H7 (cell line): ENCODE measurements at regions not wholly inside any gene's neighbourhood (a gene's known extent, or its start where the extent isn't known, plus 50 kb on each side); places are given as distances from the start of the nearest gene placed in this dataset.

Experiments used
- DNase-seq: peaks from one replicate; pipeline ENCODE4 v3.0.0; 2012
- H3K27me3 ChIP-seq: 2 replicates; pipeline ENCODE4 v1.6.0; 2011; ENCODE audit warnings: mild to moderate bottlenecking, low read length; ENCODE audit not compliant: control insufficient read depth, insufficient read depth
- H3K36me3 ChIP-seq: replicated peaks from 2 replicates; pipeline ENCODE4 v1.5.1; 2011; ENCODE audit warnings: low read length; ENCODE audit not compliant: control insufficient read depth, insufficient read depth
- H3K4me3 ChIP-seq: 2 replicates; pipeline ENCODE4 v1.5.1; 2011; ENCODE audit warnings: low read depth, mild to moderate bottlenecking, control low read depth, low read length, moderate library complexity; ENCODE audit not compliant: insufficient read depth

DNA sequence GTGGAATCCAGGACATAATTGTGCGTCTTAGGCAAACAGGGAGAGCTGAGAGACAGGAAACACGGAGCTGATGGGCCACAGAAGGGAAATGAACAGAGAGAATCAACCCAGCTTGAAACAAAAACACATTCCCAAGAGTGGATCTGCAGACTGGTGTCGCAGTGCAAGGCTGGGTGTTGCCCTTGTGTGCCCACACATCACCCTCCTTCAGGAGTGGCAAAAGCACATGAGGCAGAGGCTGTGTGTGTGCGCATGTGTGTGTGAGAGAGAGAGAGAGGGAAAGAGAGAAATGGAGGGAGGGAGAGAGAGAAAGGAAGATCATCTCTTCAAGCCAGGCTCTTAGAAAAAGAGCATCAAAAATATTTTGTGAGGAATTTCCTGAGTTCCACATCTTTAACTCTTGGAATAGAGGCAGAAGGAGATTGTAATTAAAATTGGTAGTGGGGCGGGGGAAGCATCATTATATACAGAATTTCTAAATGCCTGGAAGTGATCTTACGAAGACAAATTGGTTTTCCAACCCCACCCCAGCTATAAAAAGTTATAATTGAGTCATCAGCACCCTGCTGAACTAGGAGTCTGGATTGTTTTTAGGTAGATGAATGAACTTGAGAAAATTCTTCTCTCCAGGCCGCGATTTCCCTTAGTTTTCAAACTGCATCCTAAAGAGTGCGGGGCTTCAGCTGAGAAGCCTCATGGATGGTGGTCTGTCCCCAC, 480.7 kb downstream of the NPHP4 start:
- Histone ChIP-seq H3K4me3 (no peak overlapping the region), H3K36me3 (no peaks in the 10 kb centered on the region), H3K27me3 (no peaks in the 10 kb centered on the region; the same call in 1 of the 2 replicates)
- DNase-seq, result no peak

DNA sequence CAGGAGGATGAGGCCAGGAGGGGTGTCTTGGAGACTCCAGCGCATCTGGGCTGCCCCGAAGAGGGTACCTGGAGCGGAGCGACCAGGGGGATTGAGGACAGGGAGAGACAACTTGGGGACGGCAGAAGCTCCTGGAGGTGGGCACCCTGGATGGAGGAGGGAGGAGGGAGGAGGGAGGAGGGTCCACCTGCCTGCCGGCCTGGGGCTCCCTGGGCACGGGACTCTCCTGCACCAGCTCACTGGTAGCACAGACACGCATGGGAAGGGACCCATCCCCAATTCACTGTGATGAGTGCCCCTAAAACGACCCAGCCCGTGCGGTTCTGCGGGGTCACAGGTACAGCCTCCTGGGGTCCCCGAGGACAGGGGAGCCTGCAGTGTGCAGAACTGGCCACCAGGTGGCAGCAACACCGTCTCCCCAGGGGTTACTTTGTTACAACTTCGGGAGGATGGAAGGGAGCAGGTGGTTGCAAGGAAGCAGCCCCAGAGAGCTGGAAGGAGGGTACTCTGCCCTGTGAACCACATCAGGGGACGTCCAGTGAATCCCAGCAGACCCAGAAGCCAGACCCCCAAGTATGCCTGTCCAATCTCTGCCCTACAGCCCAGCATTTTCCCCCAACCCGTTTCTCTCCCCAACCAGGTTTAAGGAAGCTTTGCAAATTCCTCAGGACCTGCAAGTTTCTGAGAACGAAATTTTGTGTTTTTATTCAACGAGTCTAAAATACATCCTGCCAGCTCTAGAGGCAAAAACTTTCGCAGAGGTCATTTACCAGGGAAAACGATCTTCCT, 482.4 kb downstream of the NPHP4 start:
- Histone ChIP-seq H3K36me3 (no peaks in the 10 kb centered on the region), H3K27me3 (no peaks in the 10 kb centered on the region; the same call in 1 of the 2 replicates), H3K4me3 (no peak overlapping the region)
- DNase-seq, result peak; percentile 96

DNA sequence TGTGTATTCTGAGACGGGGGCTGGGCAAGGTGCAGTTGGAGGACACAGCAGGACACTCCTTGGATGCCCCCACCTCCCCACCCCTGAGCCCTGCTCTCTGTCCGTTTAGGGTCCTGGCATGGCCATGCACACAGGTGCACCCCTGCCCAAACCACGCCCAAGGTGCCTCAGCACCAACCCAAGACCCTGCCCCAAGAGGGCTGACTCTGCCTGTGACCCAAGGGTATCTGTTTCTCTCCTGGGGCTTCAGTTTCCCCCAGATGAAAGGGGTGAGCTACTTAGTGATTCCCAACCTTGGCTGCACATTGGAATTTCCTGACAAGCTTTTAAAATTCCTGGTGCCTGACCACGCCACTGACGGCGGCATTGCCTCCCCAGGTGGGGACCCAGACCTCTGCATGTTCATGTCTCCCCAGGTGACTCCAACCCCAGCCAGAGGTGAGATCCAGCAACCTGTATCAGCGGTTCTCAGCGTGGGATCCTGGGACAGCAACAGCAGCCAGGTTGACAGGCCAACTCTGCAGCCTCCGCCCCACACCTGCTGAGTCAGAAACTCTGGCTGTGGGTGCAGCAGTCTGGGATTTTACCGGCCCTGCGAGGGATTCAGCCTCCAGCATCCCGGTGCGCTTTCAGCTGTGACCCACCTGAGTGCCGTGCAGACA, 483.4 kb downstream of the NPHP4 start:
- Histone ChIP-seq H3K36me3 (no peaks in the 10 kb centered on the region), H3K4me3 (no peak overlapping the region), H3K27me3 (no peaks in the 10 kb centered on the region; the same call in 1 of the 2 replicates)
- DNase-seq, result no peak

DNA sequence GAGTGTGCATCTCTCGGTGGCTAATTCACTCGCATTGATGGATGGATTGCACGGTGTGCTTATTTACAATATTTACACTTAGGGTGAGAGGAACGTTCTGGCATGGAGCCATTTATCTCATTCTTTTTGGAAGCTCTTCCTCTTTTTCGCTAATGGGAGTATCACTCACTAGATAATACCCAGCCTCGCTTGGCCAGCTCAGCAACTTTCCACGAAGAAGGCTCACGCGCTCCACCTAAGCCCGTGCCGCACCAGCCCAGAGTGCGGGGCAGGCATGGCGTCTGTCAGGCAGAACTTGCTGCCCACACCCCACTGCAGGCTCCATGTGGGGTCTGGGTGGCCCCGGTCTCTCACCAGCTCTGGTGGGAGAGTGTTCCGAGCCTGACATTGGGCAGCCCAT, 484.9 kb downstream of the NPHP4 start:
- no peak overlapping the region for H3K4me3 ChIP-seq
- H3K36me3 ChIP-seq, result no peaks in the 10 kb centered on the region
- DNase-seq, result no peak
- H3K27me3 ChIP-seq, result no peaks in the 10 kb centered on the region; the same call in 1 of the 2 replicates

DNA sequence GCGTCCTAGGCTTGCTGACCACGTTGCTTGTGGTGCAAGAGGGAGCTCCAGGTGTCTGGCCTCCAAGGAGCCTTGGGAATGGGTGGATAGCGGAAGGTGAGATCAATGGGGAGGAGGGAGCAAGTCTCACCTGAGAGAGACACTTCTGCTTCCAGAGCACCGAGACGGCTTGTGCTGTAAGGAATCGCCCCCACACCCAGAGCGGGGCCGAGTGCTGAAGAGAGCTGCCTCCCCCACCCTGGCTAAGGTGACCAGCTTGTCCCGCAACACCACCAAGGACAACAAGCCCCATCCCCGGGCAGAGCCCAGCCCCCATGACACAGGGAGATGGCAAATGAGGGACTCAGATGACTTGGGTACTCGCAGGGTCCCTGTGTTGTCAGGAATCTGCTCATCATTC, 485.6 kb downstream of the NPHP4 start:
- no peak for DNase-seq
- Histone ChIP-seq H3K4me3 (no peak overlapping the region), H3K36me3 (no peaks in the 10 kb centered on the region)

DNA sequence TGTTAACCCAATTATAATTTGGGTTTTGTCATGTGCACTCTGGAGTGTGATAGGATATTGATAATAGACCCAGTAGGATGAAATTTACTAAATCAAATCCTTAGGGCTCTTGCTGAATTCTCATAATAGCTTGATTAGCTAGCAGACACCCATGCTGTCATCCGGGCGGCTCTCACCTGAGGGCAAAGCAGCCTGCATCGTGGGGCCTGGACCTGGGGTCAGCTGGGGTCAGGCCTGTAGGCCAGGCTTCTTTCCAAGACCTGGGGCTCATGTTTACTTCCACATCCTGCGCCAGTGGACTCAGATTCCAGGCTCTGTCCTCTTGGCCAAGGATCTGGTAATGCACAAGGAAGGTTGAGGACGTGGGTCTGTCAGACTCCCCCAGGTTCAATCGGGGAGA, 486.3 kb downstream of the NPHP4 start:
- no peak for DNase-seq
- Histone ChIP-seq H3K4me3 (no peak overlapping the region), H3K27me3 (no peaks in the 10 kb centered on the region), H3K36me3 (no peaks in the 10 kb centered on the region)

More for the DNA sequence above, 485.6 kb downstream of the NPHP4 start:
- no peaks in the 10 kb centered on the region; the same call in 1 of the 2 replicates for H3K27me3 ChIP-seq

DNA sequence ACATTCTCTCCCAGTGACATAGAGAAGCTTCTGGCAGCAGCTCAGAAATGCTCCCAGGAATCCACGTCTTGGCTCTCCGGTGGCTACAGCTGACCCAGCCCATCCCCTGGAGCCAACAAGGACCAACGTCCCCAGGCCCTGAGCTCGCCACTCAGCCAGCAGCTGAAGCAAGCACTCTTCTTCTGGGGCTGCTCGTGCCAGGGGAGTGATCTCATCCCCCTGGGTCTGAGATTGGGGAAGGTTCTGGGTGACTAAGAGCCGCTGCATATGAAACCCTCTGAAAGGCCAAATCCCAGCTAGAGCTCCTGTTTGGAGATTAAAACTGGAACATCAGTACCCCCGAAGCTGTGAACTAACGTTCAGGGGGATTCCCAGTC, 487.9 kb downstream of the NPHP4 start:
- H3K4me3 ChIP-seq, result no peak overlapping the region
- no peak for DNase-seq

DNA sequence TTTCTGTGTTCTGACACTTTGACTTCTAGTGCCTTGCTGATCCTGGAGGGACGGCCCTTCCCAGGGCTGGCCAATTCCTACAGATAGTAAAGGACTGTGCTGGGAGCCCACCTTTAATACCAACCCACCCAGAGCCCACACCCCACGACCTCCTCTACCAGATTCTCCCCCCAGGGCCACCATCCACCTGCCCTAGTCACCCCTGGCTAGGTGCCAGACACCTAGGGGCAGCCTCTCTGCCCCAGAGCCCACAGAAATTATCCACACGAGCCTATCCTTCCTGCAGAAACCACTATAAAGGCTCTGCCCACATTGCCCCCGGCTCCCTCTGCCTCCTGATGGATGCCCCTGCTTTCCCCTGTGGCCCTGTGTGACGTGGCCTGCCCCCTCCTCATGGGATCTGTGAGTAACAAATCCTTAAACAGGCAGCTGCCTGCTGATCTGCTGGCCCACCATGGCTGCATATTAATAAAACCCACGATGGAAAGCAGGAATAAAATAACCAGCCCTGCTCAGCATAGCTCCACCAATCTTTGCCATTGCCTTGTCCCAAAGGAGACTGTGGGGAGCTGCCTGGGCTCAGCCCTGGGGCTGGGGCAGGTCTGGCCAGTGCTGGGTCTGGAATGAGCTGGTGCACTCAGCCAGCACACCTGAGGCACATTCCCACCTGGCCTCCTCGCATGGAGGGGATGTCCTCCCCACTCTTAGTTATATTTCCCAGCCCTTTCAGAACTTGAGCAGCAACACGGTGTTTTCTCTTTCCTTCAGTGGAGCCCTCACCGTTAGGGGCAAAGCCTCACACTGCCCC, 488.5 kb downstream of the NPHP4 start:
- H3K36me3 ChIP-seq, result no peaks in the 10 kb centered on the region
- H3K4me3 ChIP-seq, result no peak overlapping the region
- no peaks in the 10 kb centered on the region for H3K27me3 ChIP-seq
- no peak for DNase-seq

More for the DNA sequence above, 487.9 kb downstream of the NPHP4 start:
- Histone ChIP-seq H3K36me3 (no peaks in the 10 kb centered on the region), H3K27me3 (no peaks in the 10 kb centered on the region)

DNA sequence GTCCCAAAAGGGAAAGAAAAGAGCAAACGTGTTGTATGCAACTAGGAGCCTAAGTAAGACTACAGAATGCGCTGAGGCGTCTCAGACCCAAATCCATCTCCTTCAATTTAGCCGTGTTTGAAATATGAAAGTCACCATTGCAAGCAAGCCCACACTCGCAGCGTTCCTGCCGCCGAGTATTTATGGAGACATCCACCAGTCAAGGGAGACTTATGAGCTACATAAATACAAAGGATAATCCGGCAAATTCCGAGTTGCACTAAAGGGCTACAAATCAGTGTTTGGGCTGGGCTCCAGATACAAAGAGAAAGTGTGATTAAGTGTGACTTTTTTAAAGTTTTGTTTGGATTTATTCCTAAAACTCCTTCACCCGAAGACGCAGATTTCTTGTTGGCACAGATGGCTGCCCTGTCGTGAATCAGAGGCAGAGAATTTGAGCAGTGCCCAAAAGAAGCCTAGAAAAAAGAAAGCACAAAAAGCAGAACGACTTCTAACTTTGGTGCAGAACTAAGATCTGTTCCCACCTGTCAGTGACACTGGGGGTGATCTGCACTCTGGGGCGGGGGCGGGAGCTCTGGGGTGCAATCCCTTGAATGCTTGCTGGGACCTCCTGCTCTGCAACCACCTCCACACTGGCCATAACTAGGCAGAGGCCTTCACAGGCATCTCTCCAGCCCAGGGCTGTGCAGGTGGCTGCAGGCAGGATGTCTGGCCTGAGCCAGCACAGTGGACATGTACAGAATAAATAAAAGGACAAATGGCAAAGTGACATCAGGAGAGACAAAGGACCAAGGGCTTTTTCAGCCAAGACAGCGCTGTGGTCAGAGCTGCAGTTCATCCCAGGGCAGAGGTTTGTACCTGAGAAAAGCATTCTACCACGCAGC, 489.7 kb downstream of the NPHP4 start:
- H3K36me3 ChIP-seq, result no peaks in the 10 kb centered on the region
- no peak overlapping the region for H3K4me3 ChIP-seq
- no peaks in the 10 kb centered on the region for H3K27me3 ChIP-seq
- DNase-seq, result no peak

DNA sequence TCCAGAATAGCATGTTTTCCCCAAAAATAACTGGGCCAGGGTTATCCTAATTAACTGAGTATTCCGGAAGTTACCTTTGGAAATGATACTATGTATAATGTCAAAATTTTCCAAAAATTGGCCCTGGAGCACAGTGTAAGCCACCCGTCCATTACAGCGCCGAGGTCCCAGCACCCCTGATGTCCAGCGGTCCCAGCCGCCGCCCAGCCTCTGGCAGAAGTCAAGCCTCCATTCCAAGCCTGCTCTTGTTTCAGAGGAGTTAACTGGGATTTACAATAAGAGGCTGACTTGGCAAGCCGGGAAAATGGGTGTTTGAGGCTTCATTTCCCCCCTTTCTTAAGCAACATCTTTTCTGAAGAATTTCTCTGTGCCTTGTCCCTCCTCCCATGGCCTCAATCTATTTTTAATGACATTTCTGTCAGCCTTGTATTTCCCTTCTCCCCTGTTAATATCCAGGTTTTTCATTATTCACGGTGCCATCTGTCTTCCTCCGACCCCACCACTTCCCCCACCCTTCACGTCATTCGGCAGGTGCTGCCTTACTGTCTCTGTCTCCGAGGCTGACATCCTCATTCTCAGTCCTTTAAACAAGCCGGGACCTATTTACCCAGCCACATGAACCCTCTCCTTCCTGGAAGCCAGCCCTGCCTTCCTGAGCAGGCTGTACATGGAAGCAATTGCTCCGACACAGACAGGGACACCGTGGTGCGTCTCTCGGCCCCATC, 490.9 kb downstream of the NPHP4 start:
- no peak overlapping the region for H3K4me3 ChIP-seq
- no peaks in the 10 kb centered on the region for H3K27me3 ChIP-seq
- H3K36me3 ChIP-seq, result no peaks in the 10 kb centered on the region
- DNase-seq, result no peak

DNA sequence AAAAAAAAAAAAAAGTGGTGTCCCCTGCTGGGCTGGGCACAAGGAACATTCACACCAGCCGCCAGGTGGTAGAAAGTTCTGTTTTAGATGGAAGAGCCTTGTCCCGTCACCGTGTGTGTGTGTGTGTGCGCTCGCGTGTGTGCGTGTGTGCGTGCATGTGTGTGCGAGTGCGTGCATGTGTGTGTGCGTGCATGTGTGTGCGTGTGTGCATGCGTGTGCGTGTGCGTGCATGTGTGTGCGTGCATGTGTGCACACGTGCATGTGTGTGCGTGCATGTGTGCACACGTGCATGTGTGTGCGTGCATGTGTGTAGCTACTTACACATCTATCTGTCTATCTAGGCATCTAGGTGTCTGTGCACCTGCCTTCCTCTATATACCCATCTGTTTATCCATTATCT, 491.7 kb downstream of the NPHP4 start:
- DNase-seq, result no peak

DNA sequence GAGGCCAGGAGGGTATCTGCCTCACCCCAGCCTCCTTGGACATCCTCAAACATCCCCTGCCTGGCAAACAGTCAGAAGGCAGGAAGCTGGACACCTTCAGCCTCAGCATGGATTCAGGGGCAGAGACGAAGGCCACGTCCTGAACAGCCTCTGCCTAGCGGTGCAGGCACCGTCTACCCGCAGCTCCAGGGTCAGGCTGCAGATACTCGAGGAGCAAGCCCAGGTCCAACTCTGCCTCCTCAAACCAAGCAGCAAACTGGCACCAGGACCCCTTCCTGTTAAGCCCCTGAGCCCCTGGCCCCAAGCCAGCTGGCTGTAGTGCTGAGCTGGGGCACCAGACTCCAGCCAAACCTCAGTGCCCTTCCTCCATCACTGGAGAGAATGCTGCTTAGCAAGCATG, 494.7 kb downstream of the NPHP4 start:
- H3K36me3 ChIP-seq, result no peaks in the 10 kb centered on the region
- DNase-seq, result no peak
- no peaks in the 10 kb centered on the region for H3K27me3 ChIP-seq
- H3K4me3 ChIP-seq, result no peak overlapping the region

More for the DNA sequence above, 491.7 kb downstream of the NPHP4 start:
- Histone ChIP-seq H3K27me3 (no peaks in the 10 kb centered on the region), H3K36me3 (no peaks in the 10 kb centered on the region), H3K4me3 (no peak overlapping the region)
